Transverse colon (tissue), 4 donors: ENCODE measurements at regions not wholly inside any gene's neighbourhood (a gene's known extent, or its start where the extent isn't known, plus 50 kb on each side); places are given as distances from the start of the nearest gene placed in this dataset.

Experiments used
- DNase-seq: peaks from one replicate; pipeline ENCODE4 v3.0.0-alpha.2; 2019
- H3K27ac ChIP-seq, 4 donors: fragments of 200-600 bp; sonication (generic); 2 replicates each; pipeline ENCODE4 v1.5.1; 2016 to 2018; ENCODE audit warnings: inconsistent platforms in 4 of 4
- H3K27me3 ChIP-seq: fragments of 200-600 bp; sonication (generic); 2 replicates; pipeline ENCODE4 v1.5.1; 2017; ENCODE audit warnings: inconsistent platforms
- H3K36me3 ChIP-seq, 4 donors: fragments of 200-600 bp; sonication (generic); 2 replicates each; pipeline ENCODE4 v1.5.1; 2017 to 2019; ENCODE audit warnings: inconsistent platforms in 4 of 4
- H3K4me1 ChIP-seq, 4 donors: fragments of 200-600 bp; sonication (generic); 2 replicates each; pipeline ENCODE4 v1.5.1; 2017 to 2020; ENCODE audit warnings: inconsistent platforms in 4 of 4
- H3K4me3 ChIP-seq, 4 donors: fragments of 200-600 bp; sonication (generic); 1 replicate in 1 of 4; 2 replicates in 3 of 4; pipeline versions ENCODE4 v1.5.1 to v1.6.1; 2017 to 2019; ENCODE audit warnings: inconsistent platforms in 4 of 4
- H3K9me3 ChIP-seq, 2 donors: fragments of 200-600 bp; sonication (generic); 2 replicates each; pipeline ENCODE4 v1.5.1; 2017 to 2019; ENCODE audit warnings: inconsistent platforms in 2 of 2
- CTCF ChIP-seq, 5 experiments: fragments of 200-600 bp in 3 of 5; fragments of 450-650 bp in 2 of 5; sonication (generic) in 3 of 5; IDR thresholded peaks; 1 replicate in 2 of 5; 2 replicates in 3 of 5; pipeline ENCODE4 v1.5.1; 2016 to 2017; ENCODE audit warnings: antibody characterized with exemption in 5 of 5, inconsistent platforms in 3 of 5, mild to moderate bottlenecking in 2 of 5, moderate library complexity in 1 of 5
- EP300 ChIP-seq: sonication (generic); formaldehyde crosslinking; IDR thresholded peaks from one replicate; pipeline ENCODE4 v1.6.1; 2017; ENCODE audit warnings: antibody characterized with exemption, low read depth
- POLR2A ChIP-seq: fragments of 450-650 bp; IDR thresholded peaks from one replicate; pipeline ENCODE4 v1.6.1; 2016; ENCODE audit warnings: antibody characterized with exemption, mild to moderate bottlenecking, moderate library complexity
- POLR2AphosphoS5 ChIP-seq, 3 donors: sonication (generic); formaldehyde crosslinking; IDR thresholded peaks; one replicate each; pipeline ENCODE4 v1.6.1; 2016; ENCODE audit warnings: antibody characterized with exemption in 3 of 3
- WGBS, 2 donors: methylation state at CpG; one replicate each; pipeline ENCODE4 v1.1.5; 2018; ENCODE audit warnings: low coverage in 1 of 2; 5-methylcytosine and 5-hydroxymethylcytosine counted together
- in situ Hi-C, 4 donors: fragments of 200-750 bp; cut with MboI; loops; one replicate each; pipeline versions ENCODE4 v1.15.0 to v1.15.1; 2017; ENCODE audit warnings: low sequenced_read_pairs in 3 of 4, low pct_ligation_motif_present in 1 of 4, low pct_unique_long_range_greater_than_20kb in 1 of 4
- intact Hi-C: fragments of 100-400 bp; cut with DNase I; formaldehyde crosslinking; loops from one replicate; pipeline ENCODE4 v1.15.1; 2023; ENCODE audit warnings: low total_unique reads

- no peak for TF ChIP-seq EP300
- no peak for TF ChIP-seq POLR2AphosphoS5 (IDR thresholded peaks at IDR 0.05)
- no peak for TF ChIP-seq CTCF (IDR thresholded peaks at IDR 0.05)
- no peak for TF ChIP-seq POLR2A
- H3K27me3 ChIP-seq = no peaks in the 10 kb centered on the region
- in situ Hi-C loops = no loop called here
Measured at GRCh38 chr6:97913721-97914120, 630.7 kb upstream of the MMS22L start.

DNA sequence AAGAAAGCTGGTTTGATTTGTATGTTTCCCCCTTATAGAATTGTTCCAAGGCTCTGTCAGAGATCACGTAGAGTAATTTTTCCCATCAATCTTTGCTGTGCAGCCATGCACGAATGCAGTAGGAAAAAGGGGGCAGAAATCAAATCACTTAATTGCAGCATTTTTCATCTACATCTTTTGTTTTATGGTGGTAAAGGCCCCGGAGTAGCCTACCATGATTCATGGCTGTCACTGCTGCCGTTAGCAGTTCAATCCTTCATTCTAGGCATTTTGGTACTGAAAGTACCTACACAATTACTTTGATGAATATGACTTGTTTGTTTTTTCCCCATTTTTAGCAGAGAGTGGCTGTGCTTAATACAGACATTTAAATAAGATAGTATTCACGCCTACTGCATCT lies 631.9 kb upstream of the MMS22L start:
- intact Hi-C loops = no loop called here

More at GRCh38 chr6:97913721-97914120, 630.7 kb upstream of the MMS22L start:
- DNase-seq = no peak
- intact Hi-C loops = no loop called here
- no peaks in the 10 kb centered on the region for H3K4me1 ChIP-seq
- H3K9me3 ChIP-seq = no peaks in the 10 kb centered on the region
- no peak overlapping the region for H3K4me3 ChIP-seq
- 70 to 83% methylated on average over 1 of the region's 1 CpG for WGBS, 2 donors
- no peaks in the 10 kb centered on the region for H3K36me3 ChIP-seq
- H3K27ac ChIP-seq = no peak overlapping the region

GRCh38 chr6:97915537-97915936 lies 632.5 kb upstream of the MMS22L start:
- Histone ChIP-seq H3K27me3 (no peaks in the 10 kb centered on the region), H3K27ac (no peak overlapping the region), H3K9me3 (no peaks in the 10 kb centered on the region), H3K36me3 (no peaks in the 10 kb centered on the region), H3K4me1 (no peaks in the 10 kb centered on the region), H3K4me3 (no peak overlapping the region)
- 46 to 51% methylated on average over 2 of the region's 2 CpGs for WGBS, 2 donors
- in situ Hi-C loops = no loop called here
- no peak for TF ChIP-seq EP300
- TF ChIP-seq POLR2AphosphoS5 (IDR thresholded peaks at IDR 0.05) = no peak
- no peak for TF ChIP-seq CTCF (IDR thresholded peaks at IDR 0.05)
- no peak for TF ChIP-seq POLR2A
- DNase-seq = no peak
- intact Hi-C loops = no loop called here

More for the DNA sequence above, 631.9 kb upstream of the MMS22L start:
- DNase-seq = no peak
- no peaks in the 10 kb centered on the region for H3K4me1 ChIP-seq
- TF ChIP-seq CTCF (IDR thresholded peaks at IDR 0.05) (no peak), POLR2AphosphoS5 (IDR thresholded peaks at IDR 0.05) (no peak), POLR2A (no peak), EP300 (no peak)
- H3K9me3 ChIP-seq = no peaks in the 10 kb centered on the region
- no peaks in the 10 kb centered on the region for H3K27me3 ChIP-seq
- no peaks in the 10 kb centered on the region for H3K36me3 ChIP-seq
- no peak overlapping the region for H3K27ac ChIP-seq
- in situ Hi-C loops = no loop called here
- H3K4me3 ChIP-seq = no peak overlapping the region
- 73 to 79% methylated on average over 5 of the region's 5 CpGs for WGBS, 2 donors

DNA sequence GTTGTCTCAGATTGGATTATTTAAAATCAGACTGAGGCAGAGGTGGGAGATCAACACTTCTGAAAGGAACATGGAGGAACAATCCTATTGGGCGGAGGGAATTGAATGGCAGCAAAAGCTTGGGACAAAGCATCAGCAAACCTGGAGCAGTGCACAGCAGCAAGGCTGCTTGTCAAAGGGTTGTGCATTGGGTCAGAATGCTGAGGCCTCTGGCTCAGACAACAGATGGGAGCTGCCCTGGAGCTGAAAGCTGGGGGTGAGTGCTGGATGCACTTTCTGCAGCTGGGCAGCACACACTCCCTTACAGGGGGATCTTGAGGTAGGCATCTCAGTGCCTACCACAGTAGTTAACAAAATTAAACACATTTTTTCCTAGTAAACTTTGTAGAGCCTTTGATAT lies 634.4 kb upstream of the MMS22L start:
- Histone ChIP-seq H3K36me3 (no peaks in the 10 kb centered on the region), H3K27me3 (no peaks in the 10 kb centered on the region), H3K4me3 (no peak overlapping the region), H3K4me1 (no peaks in the 10 kb centered on the region), H3K9me3 (no peaks in the 10 kb centered on the region), H3K27ac (no peak overlapping the region)
- DNase-seq = no peak
- in situ Hi-C loops = no loop called here
- 86% methylated on average over 1 of the region's 1 CpG; no CpG with 5 or more reads in 1 of the 2 donors for WGBS, 2 donors
- TF ChIP-seq CTCF (IDR thresholded peaks at IDR 0.05) (no peak), POLR2AphosphoS5 (IDR thresholded peaks at IDR 0.05) (no peak), POLR2A (no peak), EP300 (no peak)
- intact Hi-C loops = no loop called here
